ENCODE measurements at regions not wholly inside any gene's neighbourhood (a gene's known extent, or its start where the extent isn't known, plus 50 kb on each side); places are given as distances from the start of the nearest gene placed in this dataset.

DNA sequence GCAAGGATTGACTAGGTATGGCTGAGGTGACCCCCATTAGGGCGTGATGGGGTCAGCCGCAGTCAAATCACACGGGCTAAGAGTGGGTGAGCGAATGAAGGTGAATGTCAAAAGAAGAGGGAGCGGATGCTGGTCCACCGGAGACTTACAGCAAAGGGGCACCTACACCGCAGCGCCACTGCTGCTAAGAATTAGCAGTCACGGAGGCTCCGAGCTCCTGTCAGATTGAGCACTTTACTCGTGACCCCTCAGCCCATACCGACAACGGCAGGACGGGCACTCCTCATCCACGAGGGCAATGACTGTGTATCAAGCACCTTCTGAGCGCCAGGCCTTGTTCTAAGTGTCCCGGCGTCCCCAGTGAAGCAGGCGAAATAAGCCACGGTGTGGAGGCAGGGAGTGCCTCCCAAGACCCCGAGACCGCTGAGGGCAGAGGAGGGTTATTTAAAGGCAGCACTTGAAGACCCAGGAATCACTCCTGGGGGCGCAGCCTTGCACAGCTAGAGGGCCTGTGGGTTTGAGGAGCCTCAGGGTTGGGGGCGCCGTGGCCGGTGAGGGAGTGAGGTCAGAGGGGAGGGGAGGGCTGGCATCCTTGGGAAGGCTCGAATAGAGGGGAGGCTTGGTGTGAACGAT is 61.6 kb upstream of the GATA2 start:
- TF ChIP-seq POLR2A (IDR thresholded peaks at IDR 0.05; ENCODE audit: low read length), result no peak
- no peak for TF ChIP-seq CTCF (IDR thresholded peaks at IDR 0.05)
- TF ChIP-seq EHMT2 (IDR thresholded peaks at IDR 0.05; ENCODE audit: low read depth), result no peak
- TF ChIP-seq RAD21 (conservative IDR thresholded peaks at IDR 0.05 in 1 of 2, IDR thresholded peaks at IDR 0.05 in 1 of 2), result no peak
- TF ChIP-seq KDM5A (IDR thresholded peaks at IDR 0.05), result no peak
- TF ChIP-seq NR3C1 (IDR thresholded peaks at IDR 0.05), result no peak
